HepG2 (cell line): ENCODE measurements at regions not wholly inside any gene's neighbourhood (a gene's known extent, or its start where the extent isn't known, plus 50 kb on each side); places are given as distances from the start of the nearest gene placed in this dataset.

Experiments
- MLLT10 ChIP-seq: sonication (generic); formaldehyde crosslinking; IDR thresholded peaks from 2 replicates; pipeline ENCODE4 v1.4.0; 2020; ENCODE audit warnings: missing genetic modification reagents
- MXI1 ChIP-seq: IDR thresholded peaks from 3 replicates; pipeline ENCODE4 v1.6.1; 2012; ENCODE audit warnings: low read depth, low read length, inconsistent platforms, borderline replicate concordance
- PITX1 ChIP-seq: sonication (generic); formaldehyde crosslinking; IDR thresholded peaks from 2 replicates; pipeline ENCODE4 v1.5.1; 2020; ENCODE audit warnings: mild to moderate bottlenecking, missing genetic modification reagents
- RAD51 ChIP-seq: fragments of 450-650 bp; IDR thresholded peaks from 2 replicates; pipeline ENCODE4 v1.6.1; 2016; ENCODE audit warnings: borderline replicate concordance
- RBM39 ChIP-seq: fragments of 200-400 bp; formaldehyde crosslinking; IDR thresholded peaks from one replicate; pipeline ENCODE4 v1.6.1; 2018; ENCODE audit warnings: antibody characterized with exemption, mild to moderate bottlenecking, low read depth, low read length; ENCODE audit not compliant: poor library complexity, severe bottlenecking
- REPIN1 ChIP-seq: sonication (generic); formaldehyde crosslinking; IDR thresholded peaks from 2 replicates; pipeline ENCODE4 v1.8.0; 2022; ENCODE audit warnings: missing genetic modification reagents, low read depth, mild to moderate bottlenecking, borderline replicate concordance
- ZBTB4 ChIP-seq: sonication (generic); formaldehyde crosslinking; IDR thresholded peaks from 2 replicates; pipeline ENCODE4 v1.4.0; 2020; ENCODE audit warnings: missing genetic modification reagents, mild to moderate bottlenecking, borderline replicate concordance
- ZBTB46 ChIP-seq: sonication (generic); formaldehyde crosslinking; IDR thresholded peaks from 2 replicates; pipeline ENCODE4 v1.4.0; 2020; ENCODE audit warnings: mild to moderate bottlenecking, missing genetic modification reagents, borderline replicate concordance
- ZFP82 ChIP-seq: sonication (generic); formaldehyde crosslinking; IDR thresholded peaks from 2 replicates; pipeline ENCODE4 v1.5.1; 2020; ENCODE audit warnings: mild to moderate bottlenecking, missing genetic modification reagents, borderline replicate concordance
- ZNF33B ChIP-seq: sonication (generic); formaldehyde crosslinking; IDR thresholded peaks from 2 replicates; pipeline ENCODE4 v1.5.1; 2020; ENCODE audit warnings: mild to moderate bottlenecking, missing genetic modification reagents

GRCh38 chrX:43522582-43522981 lies 133.5 kb upstream of the MAOA start (continued):
- TF ChIP-seq ZBTB46 (no peak), MXI1 (no peak), MLLT10 (CRISPR knock-in tag) (no peak), RAD51 (no peak), REPIN1 (no peak), PITX1 (CRISPR knock-in tag) (no peak), ZFP82 (no peak), RBM39 (no peak), ZNF33B (CRISPR knock-in tag) (no peak), ZBTB4 (CRISPR knock-in tag) (no peak)
